GM12864 (cell line): ENCODE measurements at regions not wholly inside any gene's neighbourhood (a gene's known extent, or its start where the extent isn't known, plus 50 kb on each side); places are given as distances from the start of the nearest gene placed in this dataset.
A peak's percentile ranks its signal among the peaks of the same experiment; 100 is the strongest.

Source experiments
- DNase-seq: peaks from one replicate; pipeline ENCODE4 v3.0.0-alpha.2; 2011; ENCODE audit warnings: low read depth
- H3K4me3 ChIP-seq: 2 replicates; pipeline ENCODE4 v1.5.1; 2011; ENCODE audit warnings: mild to moderate bottlenecking, low read depth, low read length, control low read depth
- TF ChIP-seq, protein P1 (sequence below): IDR thresholded peaks from 2 replicates; pipeline ENCODE4 v1.5.1; 2011; ENCODE audit warnings: low read depth, mild to moderate bottlenecking, moderate library complexity, low read length, control low read depth, inconsistent platforms; ENCODE audit errors: missing control alignments

GRCh38 chr1:60427194-60427593, 353.6 kb upstream of the C1orf87 start:
- TF ChIP-seq, protein P1, sequence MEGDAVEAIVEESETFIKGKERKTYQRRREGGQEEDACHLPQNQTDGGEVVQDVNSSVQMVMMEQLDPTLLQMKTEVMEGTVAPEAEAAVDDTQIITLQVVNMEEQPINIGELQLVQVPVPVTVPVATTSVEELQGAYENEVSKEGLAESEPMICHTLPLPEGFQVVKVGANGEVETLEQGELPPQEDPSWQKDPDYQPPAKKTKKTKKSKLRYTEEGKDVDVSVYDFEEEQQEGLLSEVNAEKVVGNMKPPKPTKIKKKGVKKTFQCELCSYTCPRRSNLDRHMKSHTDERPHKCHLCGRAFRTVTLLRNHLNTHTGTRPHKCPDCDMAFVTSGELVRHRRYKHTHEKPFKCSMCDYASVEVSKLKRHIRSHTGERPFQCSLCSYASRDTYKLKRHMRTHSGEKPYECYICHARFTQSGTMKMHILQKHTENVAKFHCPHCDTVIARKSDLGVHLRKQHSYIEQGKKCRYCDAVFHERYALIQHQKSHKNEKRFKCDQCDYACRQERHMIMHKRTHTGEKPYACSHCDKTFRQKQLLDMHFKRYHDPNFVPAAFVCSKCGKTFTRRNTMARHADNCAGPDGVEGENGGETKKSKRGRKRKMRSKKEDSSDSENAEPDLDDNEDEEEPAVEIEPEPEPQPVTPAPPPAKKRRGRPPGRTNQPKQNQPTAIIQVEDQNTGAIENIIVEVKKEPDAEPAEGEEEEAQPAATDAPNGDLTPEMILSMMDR: no peak
- H3K4me3 ChIP-seq: no peak overlapping the region
- no peak for DNase-seq

GRCh38 chr1:60425528-60425927, 352.0 kb upstream of the C1orf87 start:
- H3K4me3 ChIP-seq: no peak overlapping the region
- TF ChIP-seq, protein P1: peak; percentile 62
- no peak for DNase-seq

DNA sequence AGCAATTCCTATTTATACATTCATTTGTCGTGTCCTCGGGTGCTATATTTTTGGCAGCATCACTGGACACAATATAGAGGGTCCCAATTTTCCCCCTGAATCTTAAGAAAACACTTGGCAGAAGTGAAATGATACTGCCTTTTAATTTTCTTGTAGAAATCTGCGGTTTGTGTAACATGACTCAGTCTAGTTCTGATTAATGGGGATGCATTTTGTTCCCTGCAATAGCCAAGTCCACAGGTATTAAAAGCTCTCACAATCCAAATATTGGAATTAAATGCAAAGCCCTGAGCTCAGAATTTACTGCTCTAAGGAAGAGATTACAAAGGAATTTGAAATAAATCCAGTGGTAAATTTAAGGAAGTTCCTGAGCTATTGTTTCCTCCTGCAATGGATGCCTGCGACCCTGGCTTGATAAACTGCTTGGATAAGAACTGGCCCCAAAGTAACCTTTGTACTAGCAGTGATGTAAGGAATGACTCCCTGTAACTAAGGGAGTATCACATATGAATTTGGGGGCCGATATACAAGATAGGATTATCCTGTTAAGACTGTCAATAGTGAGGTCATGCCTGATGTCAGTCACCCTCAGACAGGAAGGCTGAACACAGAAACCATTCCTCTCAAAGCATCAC, 349.7 kb upstream of the C1orf87 start:
- TF ChIP-seq, protein P1: no peak
- no peak overlapping the region for H3K4me3 ChIP-seq
- DNase-seq: no peak

DNA sequence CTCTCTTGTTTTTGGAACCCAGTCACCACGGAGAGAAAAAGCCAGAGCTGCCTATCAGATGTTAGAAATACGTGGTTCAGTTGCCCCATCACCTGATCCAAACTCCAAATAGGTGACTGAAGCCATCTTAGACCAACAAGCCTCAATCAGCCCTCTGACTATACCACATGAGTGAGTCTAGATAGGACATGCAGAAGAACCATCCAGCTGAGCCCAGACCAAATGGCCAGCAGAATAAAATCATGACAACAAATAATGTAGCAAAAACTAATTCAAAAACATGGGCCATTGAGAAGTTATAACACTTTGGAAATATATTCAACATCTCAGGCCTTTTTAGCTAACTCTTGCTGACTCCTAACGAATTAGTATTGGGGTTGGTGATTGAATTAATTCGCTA, 348.4 kb upstream of the C1orf87 start:
- TF ChIP-seq, protein P1: no peak
- no peak for DNase-seq

DNA sequence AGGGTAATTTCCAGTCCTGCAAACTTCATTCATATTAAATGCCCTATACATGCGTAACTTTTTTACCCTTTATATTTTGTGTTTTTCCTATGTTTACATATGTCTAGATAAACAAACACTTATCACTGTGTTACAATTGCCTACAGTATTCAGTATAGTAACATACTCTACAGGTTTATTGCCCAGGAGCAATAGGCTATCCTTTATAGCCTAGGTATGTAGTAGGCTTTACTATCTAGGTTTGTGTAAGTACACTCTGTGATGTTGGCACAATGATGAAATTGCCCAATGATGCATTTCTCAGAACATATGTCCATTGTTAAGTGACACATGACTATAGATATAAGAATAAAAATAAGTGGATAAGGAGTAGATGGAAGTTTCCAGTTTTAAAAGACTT, 345.5 kb upstream of the C1orf87 start:
- TF ChIP-seq, protein P1: no peak

More for the DNA sequence above, 348.4 kb upstream of the C1orf87 start:
- no peak overlapping the region for H3K4me3 ChIP-seq

DNA sequence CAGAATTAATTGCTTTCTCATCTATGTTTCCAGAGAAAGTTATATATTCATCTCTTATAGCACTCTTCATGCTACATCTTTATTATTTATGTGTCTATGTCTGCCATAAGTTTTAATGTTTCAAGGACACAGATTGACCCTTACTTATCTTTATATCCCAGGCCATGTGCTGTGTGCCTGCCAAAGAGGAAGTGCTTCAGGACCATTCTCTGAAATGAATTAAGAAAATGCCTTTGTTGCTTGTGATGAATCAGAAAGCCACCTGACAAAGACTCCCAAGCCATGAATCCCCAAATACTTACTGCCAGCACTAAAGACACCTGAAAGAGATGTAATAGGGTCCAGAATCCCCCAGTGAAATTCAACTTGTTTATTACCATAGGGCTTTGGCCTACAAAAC, 342.1 kb upstream of the C1orf87 start:
- no peak overlapping the region for H3K4me3 ChIP-seq
- DNase-seq: no peak
- TF ChIP-seq, protein P1: no peak

More for the DNA sequence above, 345.5 kb upstream of the C1orf87 start:
- DNase-seq: no peak
- no peak overlapping the region for H3K4me3 ChIP-seq

DNA sequence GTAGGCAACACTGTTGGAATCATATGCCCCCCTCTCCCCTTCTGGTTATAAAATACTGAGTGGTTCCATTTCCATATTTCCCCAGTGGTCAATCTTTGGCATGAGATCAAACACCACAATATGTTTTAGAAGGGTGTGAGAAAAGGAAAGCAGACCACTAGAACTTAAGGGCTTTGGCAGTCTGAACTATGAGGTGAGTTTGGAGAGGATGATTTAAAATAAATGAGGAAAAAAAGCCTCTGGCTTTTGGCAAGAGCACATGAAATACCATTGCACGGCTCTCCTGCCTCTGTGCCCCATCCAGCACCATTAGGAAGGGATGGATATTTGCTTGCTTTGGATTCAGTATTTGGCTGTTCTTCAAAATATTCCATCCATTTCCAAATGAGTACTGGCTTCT, 339.5 kb upstream of the C1orf87 start:
- no peak overlapping the region for H3K4me3 ChIP-seq
- no peak for DNase-seq
- TF ChIP-seq, protein P1: no peak
